ENCODE measurements at regions not wholly inside any gene's neighbourhood (a gene's known extent, or its start where the extent isn't known, plus 50 kb on each side); places are given as distances from the start of the nearest gene placed in this dataset.
"Not testable (repeated sequence)": the region's sequence is repeated elsewhere in the genome, so short reads cannot be mapped to it uniquely, and the experiment has no call there.

GRCh38 chr5:136766456-136766855 lies 401.1 kb upstream of the TRPC7 start:
- no peak for ATAC-seq
- CTCF ChIA-PET: no interaction called here
- no peak overlapping the region for H3K4me3 Mint-ChIP-seq

GRCh38 chr5:136764601-136765000 lies 399.3 kb upstream of the TRPC7 start:
- Mint-ChIP-seq H3K36me3 (ENCODE audit: low read depth) (no peaks in the 10 kb centered on the region), H3K4me3 (no peak overlapping the region), H3K4me1 (ENCODE audit: low read depth) (no peaks in the 10 kb centered on the region), H3K9me3 (ENCODE audit: insufficient read depth) (no peaks in the 10 kb centered on the region), H3K27ac (no peak overlapping the region), H3K27me3 (ENCODE audit: low read depth) (no peaks in the 10 kb centered on the region)
- POLR2A ChIA-PET: no interaction called here
- CTCF ChIA-PET: no interaction called here
- DNase-seq (no peak), ATAC-seq (no peak)

More at GRCh38 chr5:136766456-136766855, 401.1 kb upstream of the TRPC7 start:
- POLR2A ChIA-PET: no interaction called here
- no peak for DNase-seq
- Mint-ChIP-seq H3K36me3 (ENCODE audit: low read depth) (no peaks in the 10 kb centered on the region), H3K27me3 (ENCODE audit: low read depth) (no peaks in the 10 kb centered on the region), H3K9me3 (ENCODE audit: insufficient read depth) (no peaks in the 10 kb centered on the region), H3K27ac (no peak overlapping the region), H3K4me1 (ENCODE audit: low read depth) (no peaks in the 10 kb centered on the region)

DNA sequence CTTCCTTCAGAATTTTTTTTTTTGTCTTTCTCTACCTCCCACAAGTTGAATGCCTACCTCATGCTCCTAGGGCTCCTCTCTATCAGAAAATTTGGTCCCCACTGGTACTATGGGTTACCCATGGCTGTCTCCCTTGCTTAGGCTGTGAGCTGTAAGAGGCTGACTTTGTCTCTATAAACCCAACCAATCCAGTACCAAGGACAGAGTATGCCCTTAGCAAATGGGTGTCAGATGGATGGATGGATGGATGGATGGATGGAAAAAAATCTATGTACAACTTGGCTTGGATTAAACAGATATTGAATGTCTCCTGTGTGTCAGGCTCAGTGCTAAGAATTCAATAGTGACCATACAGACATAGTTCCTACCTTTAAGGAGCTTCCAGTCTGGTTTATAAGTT lies 398.2 kb upstream of the TRPC7 start:
- ATAC-seq (no peak), DNase-seq (no peak)
- H3K4me1 Mint-ChIP-seq (ENCODE audit: low read depth): no peaks in the 10 kb centered on the region
- no peaks in the 10 kb centered on the region for H3K9me3 Mint-ChIP-seq (ENCODE audit: insufficient read depth)
- H3K27me3 Mint-ChIP-seq (ENCODE audit: low read depth): no peaks in the 10 kb centered on the region
- H3K27ac Mint-ChIP-seq: no peak overlapping the region
- ChIA-PET CTCF (no interaction called here), POLR2A (no interaction called here)
- no peak overlapping the region for H3K4me3 Mint-ChIP-seq
- H3K36me3 Mint-ChIP-seq (ENCODE audit: low read depth): no peaks in the 10 kb centered on the region

DNA sequence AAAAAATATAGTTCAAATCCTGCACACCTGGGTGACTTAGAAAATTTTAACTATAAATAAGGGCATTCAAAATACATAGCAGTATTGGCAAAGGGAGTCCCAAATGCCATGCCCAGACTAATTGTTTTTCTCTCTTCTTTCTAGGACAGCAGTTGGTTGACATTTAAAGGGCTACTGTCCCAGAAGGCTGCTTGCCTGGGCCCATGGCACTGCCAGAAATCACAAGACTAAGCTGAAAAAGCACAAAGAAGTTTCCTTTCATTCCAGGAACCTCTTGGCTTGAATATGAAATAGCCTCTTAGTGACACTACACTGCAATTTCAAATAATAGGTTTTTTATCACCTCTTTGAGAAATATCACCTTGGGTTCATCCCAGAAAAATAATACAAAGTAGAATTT lies 388.9 kb upstream of the TRPC7 start:
- POLR2A ChIA-PET: no interaction called here
- CTCF ChIA-PET: no interaction called here
- no peak for ATAC-seq

GRCh38 chr5:136750224-136750862 lies 385.0 kb upstream of the TRPC7 start:
- Mint-ChIP-seq H3K4me1 (ENCODE audit: low read depth) (no peaks in the 10 kb centered on the region), H3K27ac (no peak overlapping the region), H3K4me3 (no peak overlapping the region), H3K9me3 (ENCODE audit: insufficient read depth) (no peaks in the 10 kb centered on the region), H3K27me3 (ENCODE audit: low read depth) (no peaks in the 10 kb centered on the region), H3K36me3 (ENCODE audit: low read depth) (no peaks in the 10 kb centered on the region)
- ChIA-PET POLR2A (no interaction called here), CTCF (no interaction called here)
- no peak for ATAC-seq
- no peak for DNase-seq

More for the DNA sequence above, 388.9 kb upstream of the TRPC7 start:
- Mint-ChIP-seq H3K9me3 (ENCODE audit: insufficient read depth) (no peaks in the 10 kb centered on the region), H3K27ac (no peak overlapping the region), H3K4me3 (no peak overlapping the region), H3K36me3 (ENCODE audit: low read depth) (no peaks in the 10 kb centered on the region), H3K4me1 (ENCODE audit: low read depth) (no peaks in the 10 kb centered on the region), H3K27me3 (ENCODE audit: low read depth) (no peaks in the 10 kb centered on the region)
- DNase-seq: no peak

DNA sequence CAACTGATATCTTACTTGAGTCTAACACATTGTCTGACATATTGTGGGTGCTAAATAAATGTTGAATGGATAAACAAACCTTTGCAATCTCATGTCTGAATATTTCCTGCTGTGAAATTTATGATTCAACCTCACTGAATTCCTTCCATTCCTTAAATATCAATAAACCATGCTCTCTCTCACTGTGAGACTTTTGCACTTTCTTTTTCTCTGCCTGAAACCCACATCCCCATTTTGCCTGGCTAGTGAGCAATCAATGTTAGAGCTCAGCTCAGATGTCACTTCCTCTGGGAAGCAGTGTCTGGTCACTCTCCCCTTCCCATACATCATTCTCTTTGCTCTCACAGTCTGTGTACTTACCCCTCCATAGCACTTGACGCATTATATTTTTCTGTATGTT lies 383.7 kb upstream of the TRPC7 start:
- CTCF ChIA-PET: no interaction called here
- ATAC-seq: no peak

GRCh38 chr5:136743052-136743451 lies 377.7 kb upstream of the TRPC7 start:
- H3K4me1 Mint-ChIP-seq (ENCODE audit: low read depth): no peaks in the 10 kb centered on the region
- no peaks in the 10 kb centered on the region for H3K36me3 Mint-ChIP-seq (ENCODE audit: low read depth)
- H3K9me3 Mint-ChIP-seq (ENCODE audit: insufficient read depth): peaks cover 5% of the 10 kb centered on the region
- H3K27ac Mint-ChIP-seq: no peak overlapping the region
- no peaks in the 10 kb centered on the region for H3K27me3 Mint-ChIP-seq (ENCODE audit: low read depth)
- POLR2A ChIA-PET: no interaction called here
- no peak overlapping the region for H3K4me3 Mint-ChIP-seq
- CTCF ChIA-PET: no interaction called here
- DNase-seq (no peak), ATAC-seq (no peak)

More for the DNA sequence above, 383.7 kb upstream of the TRPC7 start:
- Mint-ChIP-seq H3K36me3 (ENCODE audit: low read depth) (no peaks in the 10 kb centered on the region), H3K4me1 (ENCODE audit: low read depth) (no peaks in the 10 kb centered on the region), H3K9me3 (ENCODE audit: insufficient read depth) (peaks cover 5% of the 10 kb centered on the region), H3K27ac (no peak overlapping the region), H3K27me3 (ENCODE audit: low read depth) (no peaks in the 10 kb centered on the region), H3K4me3 (no peak overlapping the region)
- no peak for DNase-seq
- POLR2A ChIA-PET: no interaction called here

GRCh38 chr5:136740228-136740627 lies 374.9 kb upstream of the TRPC7 start:
- Mint-ChIP-seq H3K4me1 (ENCODE audit: low read depth) (no peaks in the 10 kb centered on the region), H3K36me3 (ENCODE audit: low read depth) (no peaks in the 10 kb centered on the region), H3K9me3 (ENCODE audit: insufficient read depth) (peaks cover 10% of the 10 kb centered on the region), H3K4me3 (no peak overlapping the region), H3K27me3 (ENCODE audit: low read depth) (no peaks in the 10 kb centered on the region), H3K27ac (no peak overlapping the region)
- ATAC-seq: no peak
- DNase-seq: no peak
- ChIA-PET CTCF (no interaction called here), POLR2A (no interaction called here)

DNA sequence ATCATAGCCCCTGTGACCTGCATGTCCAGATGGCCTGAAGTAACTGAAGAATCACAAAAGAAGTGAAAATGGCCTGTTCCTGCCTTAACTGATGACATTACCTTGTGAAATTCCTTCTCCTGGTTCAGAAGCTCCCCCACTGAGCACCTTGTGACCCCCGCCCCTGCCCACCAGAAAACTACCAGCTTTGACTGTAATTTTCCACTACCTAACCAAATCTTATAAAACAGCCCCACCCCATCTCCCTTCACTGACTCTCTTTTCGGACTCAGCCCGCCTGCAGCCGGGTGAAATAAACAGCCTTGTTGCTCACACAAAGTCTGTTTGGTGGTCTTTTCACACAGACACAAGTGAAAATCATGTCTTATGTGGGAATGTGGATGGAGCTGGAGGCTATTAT lies 373.9 kb upstream of the TRPC7 start:
- H3K4me3 Mint-ChIP-seq; CTCF ChIA-PET; DNase-seq; POLR2A ChIA-PET; H3K27me3 Mint-ChIP-seq (ENCODE audit: low read depth); H3K36me3 Mint-ChIP-seq (ENCODE audit: low read depth); H3K9me3 Mint-ChIP-seq (ENCODE audit: insufficient read depth); H3K4me1 Mint-ChIP-seq (ENCODE audit: low read depth); H3K27ac Mint-ChIP-seq; ATAC-seq: not testable (repeated sequence)

DNA sequence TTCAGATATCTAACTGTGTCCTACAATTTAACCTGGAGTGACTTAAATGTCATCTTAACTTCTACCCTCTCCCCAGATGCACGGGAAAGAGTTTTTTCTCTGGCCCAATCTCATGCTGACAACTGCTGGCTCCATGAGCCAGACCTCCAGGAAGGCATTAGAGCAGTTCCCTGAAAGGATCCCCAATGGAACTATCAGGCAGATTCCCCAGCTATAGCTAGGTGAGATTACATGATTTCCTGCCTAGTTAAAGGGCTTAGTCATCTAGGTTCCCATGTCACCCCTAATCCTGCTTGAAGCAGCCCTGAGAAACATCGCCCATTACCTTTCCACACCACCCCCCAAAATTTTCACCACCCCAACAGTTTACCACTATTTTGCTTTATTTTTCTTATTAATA lies 373.5 kb upstream of the TRPC7 start:
- no peak overlapping the region for H3K27ac Mint-ChIP-seq
- no peak overlapping the region for H3K4me3 Mint-ChIP-seq
- DNase-seq: no peak
- peaks cover 5% of the 10 kb centered on the region for H3K9me3 Mint-ChIP-seq (ENCODE audit: insufficient read depth)
- ChIA-PET CTCF (no interaction called here), POLR2A (no interaction called here)
- no peaks in the 10 kb centered on the region for H3K27me3 Mint-ChIP-seq (ENCODE audit: low read depth)
- H3K36me3 Mint-ChIP-seq (ENCODE audit: low read depth): no peaks in the 10 kb centered on the region
- no peak for ATAC-seq
- no peaks in the 10 kb centered on the region for H3K4me1 Mint-ChIP-seq (ENCODE audit: low read depth)

DNA sequence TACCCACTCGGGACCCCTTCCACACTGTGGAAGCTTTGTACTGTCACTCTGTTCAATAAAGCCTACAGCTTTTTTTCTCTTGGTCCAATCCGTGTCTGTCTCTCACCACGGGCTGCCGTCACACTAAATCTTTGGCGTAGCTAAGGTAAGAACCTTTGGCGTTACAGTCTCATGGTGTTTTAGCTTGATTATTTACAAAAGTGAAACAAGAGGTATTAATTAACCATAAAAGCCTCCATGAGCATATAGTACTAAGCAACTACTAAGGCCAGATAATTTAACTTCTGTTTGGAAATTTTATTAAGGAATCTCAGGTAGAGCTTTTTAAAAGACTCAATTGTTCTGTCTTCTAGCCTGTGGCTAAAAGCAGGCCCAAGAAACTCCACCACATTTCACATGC lies 370.7 kb upstream of the TRPC7 start:
- Mint-ChIP-seq H3K27me3 (ENCODE audit: low read depth) (no peaks in the 10 kb centered on the region), H3K4me1 (ENCODE audit: low read depth) (no peaks in the 10 kb centered on the region), H3K9me3 (ENCODE audit: insufficient read depth) (peaks cover 5% of the 10 kb centered on the region), H3K36me3 (ENCODE audit: low read depth) (no peaks in the 10 kb centered on the region), H3K4me3 (no peak overlapping the region), H3K27ac (no peak overlapping the region)
- DNase-seq (no peak), ATAC-seq (no peak)
- ChIA-PET CTCF (no interaction called here), POLR2A (no interaction called here)

GRCh38 chr5:136735611-136736010 lies 370.3 kb upstream of the TRPC7 start:
- H3K36me3 Mint-ChIP-seq (ENCODE audit: low read depth); H3K4me3 Mint-ChIP-seq; DNase-seq; H3K4me1 Mint-ChIP-seq (ENCODE audit: low read depth); POLR2A ChIA-PET; H3K27me3 Mint-ChIP-seq (ENCODE audit: low read depth); H3K27ac Mint-ChIP-seq; CTCF ChIA-PET; ATAC-seq; H3K9me3 Mint-ChIP-seq (ENCODE audit: insufficient read depth): not testable (repeated sequence)

GRCh38 chr5:136734628-136735027 lies 369.3 kb upstream of the TRPC7 start:
- H3K36me3 Mint-ChIP-seq (ENCODE audit: low read depth): no peaks in the 10 kb centered on the region
- H3K4me3 Mint-ChIP-seq: no peak overlapping the region
- no peaks in the 10 kb centered on the region for H3K27me3 Mint-ChIP-seq (ENCODE audit: low read depth)
- H3K9me3 Mint-ChIP-seq (ENCODE audit: insufficient read depth): peaks cover 5% of the 10 kb centered on the region
- CTCF ChIA-PET: no interaction called here
- POLR2A ChIA-PET: no interaction called here
- H3K4me1 Mint-ChIP-seq (ENCODE audit: low read depth): no peaks in the 10 kb centered on the region
- DNase-seq (no peak), ATAC-seq (no peak)
- no peak overlapping the region for H3K27ac Mint-ChIP-seq

All from activated CD8-positive, alpha-beta T cell treated with anti-CD3 and anti-CD28 coated beads, Interleukin-2, amount 10 ng/mL, durations not matched to agents 7 days and 5 days (primary cell).